Liver (tissue), 8 donors: ENCODE measurements at regions not wholly inside any gene's neighbourhood (a gene's known extent, or its start where the extent isn't known, plus 50 kb on each side); places are given as distances from the start of the nearest gene placed in this dataset.
A peak's percentile ranks its signal among the peaks of the same experiment; 100 is the strongest.

Experiments
- DNase-seq: peaks from one replicate; pipeline ENCODE4 v3.0.0-alpha.2; 2017; ENCODE audit warnings: low spot score
- H3K27ac ChIP-seq, 2 donors: one replicate each; pipeline ENCODE4 v1.7.0; 2013; ENCODE audit warnings: inconsistent platforms in 2 of 2, low read length in 2 of 2, control low read depth in 1 of 2, low read depth in 1 of 2, mild to moderate bottlenecking in 1 of 2
- H3K27me3 ChIP-seq, 4 donors: one replicate each; pipeline versions ENCODE4 v1.6.1 to v1.7.0; 2013; ENCODE audit warnings: low read length in 3 of 4, inconsistent platforms in 1 of 4, mild to moderate bottlenecking in 1 of 4, moderate library complexity in 1 of 4; ENCODE audit not compliant: control insufficient read depth in 4 of 4, insufficient read depth in 4 of 4
- H3K36me3 ChIP-seq, 4 donors: one replicate each; pipeline versions ENCODE4 v1.6.1 to v1.7.0; 2013; ENCODE audit warnings: low read length in 3 of 4, mild to moderate bottlenecking in 3 of 4, low read depth in 1 of 4, moderate library complexity in 1 of 4; ENCODE audit not compliant: control insufficient read depth in 4 of 4, insufficient read depth in 3 of 4
- H3K4me1 ChIP-seq, 4 donors: one replicate each; pipeline versions ENCODE4 v1.6.1 to v1.7.0; 2013; ENCODE audit warnings: low read length in 3 of 4, mild to moderate bottlenecking in 3 of 4, moderate library complexity in 1 of 4; ENCODE audit not compliant: control insufficient read depth in 4 of 4, insufficient read depth in 4 of 4
- H3K4me3 ChIP-seq, 3 donors: one replicate each; pipeline versions ENCODE4 v1.6.1 to v1.7.0; 2013; ENCODE audit warnings: low read length in 3 of 3, control low read depth in 1 of 3, low read depth in 1 of 3, mild to moderate bottlenecking in 1 of 3
- H3K9ac ChIP-seq, 2 donors: one replicate each; pipeline ENCODE4 v1.7.0; 2013; ENCODE audit warnings: low read length in 2 of 2, mild to moderate bottlenecking in 2 of 2, moderate library complexity in 2 of 2, control low read depth in 1 of 2, low read depth in 1 of 2
- H3K9me3 ChIP-seq, 4 donors: one replicate each; pipeline versions ENCODE4 v1.6.1 to v1.7.0; 2013; ENCODE audit warnings: low read length in 3 of 4; ENCODE audit not compliant: control insufficient read depth in 4 of 4
- ATF3 ChIP-seq: IDR thresholded peaks from 2 replicates; pipeline ENCODE4 v1.6.1; 2016; ENCODE audit warnings: antibody characterized with exemption
- EGR1 ChIP-seq, 2 donors: IDR thresholded peaks; 2 replicates each; pipeline ENCODE4 v1.6.1; 2016 to 2018; ENCODE audit warnings: antibody characterized with exemption in 2 of 2, low read depth in 2 of 2
- FOXA1 ChIP-seq: IDR thresholded peaks from 2 replicates; pipeline ENCODE4 v1.6.1; 2016; ENCODE audit warnings: antibody characterized with exemption
- HNF4A ChIP-seq, 2 donors: conservative IDR thresholded peaks; 2 replicates each; pipeline ENCODE4 v1.6.1; 2016; ENCODE audit warnings: antibody characterized with exemption in 2 of 2, mild to moderate bottlenecking in 2 of 2
- HNF4G ChIP-seq: IDR thresholded peaks from 2 replicates; pipeline ENCODE4 v1.6.1; 2016; ENCODE audit warnings: antibody characterized with exemption
- JUND ChIP-seq, 2 donors: IDR thresholded peaks; 2 replicates each; pipeline ENCODE4 v1.6.1; 2016; ENCODE audit warnings: antibody characterized with exemption in 2 of 2
- NR2F2 ChIP-seq: IDR thresholded peaks from 2 replicates; pipeline ENCODE4 v1.6.1; 2016; ENCODE audit warnings: antibody characterized with exemption
- RAD21 ChIP-seq, 2 donors: IDR thresholded peaks; 2 replicates each; pipeline ENCODE4 v1.6.1; 2016; ENCODE audit warnings: antibody characterized with exemption in 2 of 2, mild to moderate bottlenecking in 2 of 2
- REST ChIP-seq: IDR thresholded peaks from 2 replicates; pipeline ENCODE4 v1.6.1; 2016; ENCODE audit warnings: antibody characterized with exemption, mild to moderate bottlenecking
- RXRA ChIP-seq, 2 donors: IDR thresholded peaks; 2 replicates each; pipeline ENCODE4 v1.6.1; 2017 to 2018; ENCODE audit warnings: antibody characterized with exemption in 2 of 2, mild to moderate bottlenecking in 1 of 2
- SP1 ChIP-seq: IDR thresholded peaks from 2 replicates; pipeline ENCODE4 v1.6.1; 2018; ENCODE audit warnings: antibody characterized with exemption, mild to moderate bottlenecking
- TAF1 ChIP-seq: conservative IDR thresholded peaks from 2 replicates; pipeline ENCODE4 v1.6.1; 2016; ENCODE audit warnings: antibody characterized with exemption, mild to moderate bottlenecking
- YY1 ChIP-seq: IDR thresholded peaks from 2 replicates; pipeline ENCODE4 v1.6.1; 2016; ENCODE audit warnings: antibody characterized with exemption, mild to moderate bottlenecking
- ZBTB33 ChIP-seq: IDR thresholded peaks from 2 replicates; pipeline ENCODE4 v1.6.1; 2016; ENCODE audit warnings: antibody characterized with exemption
- WGBS: extraction: QIAGEN DNeasy Blood & Tissue Kit; methylation state at CpG from one replicate; pipeline ENCODE4 v1.1.7; 2013; 5-methylcytosine and 5-hydroxymethylcytosine counted together
- TF ChIP-seq, protein P1 (sequence below): fragments of 150-350 bp; IDR thresholded peaks from 2 replicates; pipeline ENCODE4 v1.5.1; 2017; ENCODE audit warnings: improper control_type of control experiment, low read depth, low read length; ENCODE audit not compliant: missing input control
- donor health status: healthy.
- donor health status: healthy.
- donor health status: healthy.
- donor health status: healthy.
- donor health status: healthy.

DNA sequence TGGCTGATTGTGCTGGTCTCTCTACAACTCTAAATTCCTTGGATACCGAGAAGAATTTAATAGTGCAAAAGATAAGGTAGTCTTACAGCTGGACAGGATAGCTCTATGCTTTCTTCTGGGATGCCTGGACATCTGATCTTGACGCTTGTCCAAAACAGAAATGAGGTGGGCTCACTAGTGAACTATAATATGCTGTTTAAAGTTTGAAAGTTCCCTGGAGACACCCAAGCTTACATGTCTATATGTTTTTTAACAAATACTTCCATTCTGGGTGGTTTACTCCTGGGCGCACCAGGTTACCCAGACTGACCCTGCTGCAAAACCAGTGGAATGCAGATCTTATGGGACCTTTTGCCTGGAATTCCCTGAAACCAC is 702.1 kb upstream of the COBL start:
- H3K4me1 ChIP-seq, result peaks cover 0 to 5% (median 0%) of the 10 kb centered on the region in 4 donors
- H3K9ac ChIP-seq, result no peak overlapping the region
- no peak for TF ChIP-seq REST
- no peak for TF ChIP-seq HNF4G
- TF ChIP-seq, protein P1, sequence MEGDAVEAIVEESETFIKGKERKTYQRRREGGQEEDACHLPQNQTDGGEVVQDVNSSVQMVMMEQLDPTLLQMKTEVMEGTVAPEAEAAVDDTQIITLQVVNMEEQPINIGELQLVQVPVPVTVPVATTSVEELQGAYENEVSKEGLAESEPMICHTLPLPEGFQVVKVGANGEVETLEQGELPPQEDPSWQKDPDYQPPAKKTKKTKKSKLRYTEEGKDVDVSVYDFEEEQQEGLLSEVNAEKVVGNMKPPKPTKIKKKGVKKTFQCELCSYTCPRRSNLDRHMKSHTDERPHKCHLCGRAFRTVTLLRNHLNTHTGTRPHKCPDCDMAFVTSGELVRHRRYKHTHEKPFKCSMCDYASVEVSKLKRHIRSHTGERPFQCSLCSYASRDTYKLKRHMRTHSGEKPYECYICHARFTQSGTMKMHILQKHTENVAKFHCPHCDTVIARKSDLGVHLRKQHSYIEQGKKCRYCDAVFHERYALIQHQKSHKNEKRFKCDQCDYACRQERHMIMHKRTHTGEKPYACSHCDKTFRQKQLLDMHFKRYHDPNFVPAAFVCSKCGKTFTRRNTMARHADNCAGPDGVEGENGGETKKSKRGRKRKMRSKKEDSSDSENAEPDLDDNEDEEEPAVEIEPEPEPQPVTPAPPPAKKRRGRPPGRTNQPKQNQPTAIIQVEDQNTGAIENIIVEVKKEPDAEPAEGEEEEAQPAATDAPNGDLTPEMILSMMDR, result no peak
- no peak for TF ChIP-seq EGR1 (IDR thresholded peaks at IDR 0.05; ENCODE audit: low read depth in 2 of 2)
- TF ChIP-seq RXRA (IDR thresholded peaks at IDR 0.05), result no peak
- TF ChIP-seq NR2F2, result no peak
- TF ChIP-seq ZBTB33, result no peak
- no peak for TF ChIP-seq TAF1
- H3K27ac ChIP-seq, result no peak overlapping the region
- no peaks in the 10 kb centered on the region for H3K36me3 ChIP-seq
- H3K9me3 ChIP-seq, result peaks cover 0 to 3% (median 0%) of the 10 kb centered on the region in 4 donors
- H3K4me3 ChIP-seq, result no peak overlapping the region
- 85% methylated on average over 3 of the region's 3 CpGs for WGBS
- DNase-seq, result no peak
- no peaks in the 10 kb centered on the region for H3K27me3 ChIP-seq

GRCh38 chr7:52017802-52018679 is 701.4 kb upstream of the COBL start:
- H3K9me3 ChIP-seq, result peaks cover 0 to 3% (median 0%) of the 10 kb centered on the region in 4 donors
- peak; percentile 44 for DNase-seq
- H3K9ac ChIP-seq, result no peak overlapping the region
- no peaks in the 10 kb centered on the region for H3K36me3 ChIP-seq
- no peak overlapping the region for H3K27ac ChIP-seq
- peaks cover 0 to 5% (median 0%) of the 10 kb centered on the region in 4 donors for H3K4me1 ChIP-seq
- no peaks in the 10 kb centered on the region for H3K27me3 ChIP-seq
- H3K4me3 ChIP-seq, result peak overlapping the region in 2 of 3 donors; percentile 25 to 47
- WGBS, result 47% methylated on average over 8 of the region's 8 CpGs
- TF ChIP-seq REST (no peak), RAD21 (IDR thresholded peaks at IDR 0.05) (peak; percentile 38 to 65), HNF4A (conservative IDR thresholded peaks at IDR 0.05) (peak; percentile 71 to 82), JUND (IDR thresholded peaks at IDR 0.05) (no peak), YY1 (peak; percentile 40), SP1 (peak; percentile 68), FOXA1 (no peak), ATF3 (no peak), NR2F2 (peak; percentile 67)
- TF ChIP-seq, protein P1, result peak; percentile 42
